WTC11 (cell line): ENCODE measurements at regions not wholly inside any gene's neighbourhood (a gene's known extent, or its start where the extent isn't known, plus 50 kb on each side); places are given as distances from the start of the nearest gene placed in this dataset.

Experiments
- ATAC-seq: fragments of 200-7000 bp; cut with Tn5 transposase; 2 replicates; pipeline ENCODE4 v1.10.0; 2021; ENCODE audit warnings: mild to moderate bottlenecking, moderate library complexity
- CTCF ChIA-PET: fragments of 300-600 bp; sonication (Branson Sonifier 250); formaldehyde crosslinking; loops from one replicate; lab custom pipeline; 2021; ENCODE audit warnings: antibody characterized with exemption; lab: Charles Lee
- POLR2A ChIA-PET: fragments of 350-600 bp; sonication (Branson Sonifier 250); formaldehyde crosslinking; loops from one replicate; lab custom pipeline; 2021; ENCODE audit warnings: antibody characterized with exemption; lab: Charles Lee
- DNase-seq: peaks from one replicate; pipeline ENCODE4 v3.0.0; 2021; ENCODE audit warnings: low spot score
- H3K27ac Mint-ChIP-seq: 2 replicates; pipeline ENCODE4 v1.8.0; 2021; ENCODE audit warnings: mixed read lengths
- H3K27me3 Mint-ChIP-seq: 2 replicates; pipeline ENCODE4 v1.8.0; 2021; ENCODE audit warnings: low read depth, mild to moderate bottlenecking, moderate library complexity, mixed read lengths
- H3K36me3 Mint-ChIP-seq: 2 replicates; pipeline ENCODE4 v1.8.0; 2021; ENCODE audit warnings: mixed read lengths
- H3K4me1 Mint-ChIP-seq: 2 replicates; pipeline ENCODE4 v1.8.0; 2022; ENCODE audit warnings: mixed read lengths
- H3K4me3 Mint-ChIP-seq: 2 replicates; pipeline ENCODE4 v1.8.0; 2021; ENCODE audit warnings: mild to moderate bottlenecking, moderate library complexity, mixed read lengths
- H3K9me3 Mint-ChIP-seq: 2 replicates; pipeline ENCODE4 v1.8.0; 2021; ENCODE audit warnings: mixed read lengths
- ESRRA ChIP-seq: sonication (generic); formaldehyde crosslinking; IDR thresholded peaks from 2 replicates; pipeline ENCODE4 v1.8.1; 2022; ENCODE audit warnings: mild to moderate bottlenecking, missing genetic modification reagents, borderline replicate concordance
- GTF2I ChIP-seq: fragments of 250-450 bp; sonication (Bioruptor Pico); conservative IDR thresholded peaks from 2 replicates; pipeline ENCODE4 v1.4.0; 2021; ENCODE audit warnings: mild to moderate bottlenecking
- NR3C1 ChIP-seq: sonication (generic); formaldehyde crosslinking; conservative IDR thresholded peaks from 2 replicates; pipeline ENCODE4 v1.8.1; 2023; ENCODE audit warnings: low read depth, mild to moderate bottlenecking, missing genetic modification reagents
- OVOL2 ChIP-seq: fragments of 250-450 bp; sonication (Bioruptor Pico); IDR thresholded peaks from 2 replicates; pipeline ENCODE4 v1.9.0; 2021; ENCODE audit warnings: mild to moderate bottlenecking, borderline replicate concordance
- SP1 ChIP-seq: sonication (generic); formaldehyde crosslinking; conservative IDR thresholded peaks from 2 replicates; pipeline ENCODE4 v1.8.1; 2022; ENCODE audit warnings: missing genetic modification reagents
- TEAD1 ChIP-seq: sonication (generic); formaldehyde crosslinking; IDR thresholded peaks from 2 replicates; pipeline ENCODE4 v1.8.0; 2022; ENCODE audit warnings: mild to moderate bottlenecking, missing genetic modification reagents
- TEAD4 ChIP-seq: sonication (generic); formaldehyde crosslinking; IDR thresholded peaks from 2 replicates; pipeline ENCODE4 v1.8.0; 2022; ENCODE audit warnings: mild to moderate bottlenecking, missing genetic modification reagents
- ZNF219 ChIP-seq: sonication (generic); formaldehyde crosslinking; IDR thresholded peaks from 2 replicates; pipeline ENCODE4 v1.8.0; 2023; ENCODE audit warnings: missing genetic modification reagents, mild to moderate bottlenecking, borderline replicate concordance
- ZNF263 ChIP-seq: sonication (generic); formaldehyde crosslinking; IDR thresholded peaks from 2 replicates; pipeline ENCODE4 v1.8.1; 2022; ENCODE audit warnings: low read depth, mild to moderate bottlenecking, moderate library complexity, missing genetic modification reagents
- TF ChIP-seq, protein P1 (sequence below): sonication (generic); formaldehyde crosslinking; IDR thresholded peaks from 2 replicates; pipeline ENCODE4 v1.8.1; 2023; ENCODE audit warnings: mild to moderate bottlenecking, moderate library complexity, missing genetic modification reagents
- TF ChIP-seq, protein P2 (sequence below): fragments of 250-450 bp; sonication (Bioruptor Pico); IDR thresholded peaks from 2 replicates; pipeline ENCODE4 v1.9.0; 2021; ENCODE audit warnings: mild to moderate bottlenecking
- TF ChIP-seq, protein P3 (sequence below): sonication (generic); formaldehyde crosslinking; IDR thresholded peaks from 2 replicates; pipeline ENCODE4 v1.8.1; 2023; ENCODE audit warnings: mild to moderate bottlenecking, missing genetic modification reagents
- TF ChIP-seq, protein P4 (sequence below): sonication (generic); formaldehyde crosslinking; IDR thresholded peaks from 2 replicates; pipeline ENCODE4 v1.8.1; 2022; ENCODE audit warnings: mild to moderate bottlenecking, missing genetic modification reagents, moderate library complexity, borderline replicate concordance
- TF ChIP-seq, protein P5 (sequence below): sonication (generic); formaldehyde crosslinking; conservative IDR thresholded peaks from 2 replicates; pipeline ENCODE4 v1.8.1; 2023; ENCODE audit warnings: mild to moderate bottlenecking, low read depth, missing genetic modification reagents, moderate library complexity
- TF ChIP-seq, protein P6 (sequence below): sonication (generic); formaldehyde crosslinking; IDR thresholded peaks from 2 replicates; pipeline ENCODE4 v1.8.0; 2022; ENCODE audit warnings: mild to moderate bottlenecking, missing genetic modification reagents
- TF ChIP-seq, protein P7 (sequence below): sonication (generic); formaldehyde crosslinking; IDR thresholded peaks from 2 replicates; pipeline ENCODE4 v1.8.1; 2022; ENCODE audit warnings: missing genetic modification reagents, borderline replicate concordance

DNA sequence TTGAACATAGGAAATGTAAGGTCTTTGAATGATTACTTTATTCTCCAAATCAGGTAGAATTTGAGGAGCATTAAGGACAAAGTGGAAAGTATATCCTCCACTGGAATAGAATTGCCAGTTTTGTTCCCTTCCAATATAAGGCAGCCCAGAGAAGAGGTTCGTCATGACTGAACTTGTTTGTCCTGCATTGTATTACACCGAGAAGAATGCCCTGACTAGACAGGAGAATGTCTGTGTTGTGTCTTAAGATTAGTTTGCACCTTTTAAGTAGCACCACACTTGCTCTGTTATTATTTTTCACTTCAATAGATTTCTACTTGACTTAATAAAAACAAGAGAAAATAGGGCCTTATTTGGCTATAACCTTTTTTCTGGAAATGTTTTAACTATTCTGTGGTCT, 586.2 kb upstream of the PTGER4 start:
- TF ChIP-seq ZNF263 (no peak), GTF2I (no peak), TEAD1 (CRISPR knock-in tag) (no peak), NR3C1 (no peak), OVOL2 (CRISPR knock-in tag) (no peak)
- TF ChIP-seq, protein P1, sequence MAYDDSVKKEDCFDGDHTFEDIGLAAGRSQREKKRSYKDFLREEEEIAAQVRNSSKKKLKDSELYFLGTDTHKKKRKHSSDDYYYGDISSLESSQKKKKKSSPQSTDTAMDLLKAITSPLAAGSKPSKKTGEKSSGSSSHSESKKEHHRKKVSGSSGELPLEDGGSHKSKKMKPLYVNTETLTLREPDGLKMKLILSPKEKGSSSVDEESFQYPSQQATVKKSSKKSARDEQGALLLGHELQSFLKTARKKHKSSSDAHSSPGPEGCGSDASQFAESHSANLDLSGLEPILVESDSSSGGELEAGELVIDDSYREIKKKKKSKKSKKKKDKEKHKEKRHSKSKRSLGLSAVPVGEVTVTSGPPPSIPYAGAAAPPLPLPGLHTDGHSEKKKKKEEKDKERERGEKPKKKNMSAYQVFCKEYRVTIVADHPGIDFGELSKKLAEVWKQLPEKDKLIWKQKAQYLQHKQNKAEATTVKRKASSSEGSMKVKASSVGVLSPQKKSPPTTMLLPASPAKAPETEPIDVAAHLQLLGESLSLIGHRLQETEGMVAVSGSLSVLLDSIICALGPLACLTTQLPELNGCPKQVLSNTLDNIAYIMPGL (CRISPR knock-in tag) = no peak
- TF ChIP-seq, protein P2, sequence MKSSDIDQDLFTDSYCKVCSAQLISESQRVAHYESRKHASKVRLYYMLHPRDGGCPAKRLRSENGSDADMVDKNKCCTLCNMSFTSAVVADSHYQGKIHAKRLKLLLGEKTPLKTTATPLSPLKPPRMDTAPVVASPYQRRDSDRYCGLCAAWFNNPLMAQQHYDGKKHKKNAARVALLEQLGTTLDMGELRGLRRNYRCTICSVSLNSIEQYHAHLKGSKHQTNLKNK (CRISPR knock-in tag) = no peak
- TF ChIP-seq, protein P3, sequence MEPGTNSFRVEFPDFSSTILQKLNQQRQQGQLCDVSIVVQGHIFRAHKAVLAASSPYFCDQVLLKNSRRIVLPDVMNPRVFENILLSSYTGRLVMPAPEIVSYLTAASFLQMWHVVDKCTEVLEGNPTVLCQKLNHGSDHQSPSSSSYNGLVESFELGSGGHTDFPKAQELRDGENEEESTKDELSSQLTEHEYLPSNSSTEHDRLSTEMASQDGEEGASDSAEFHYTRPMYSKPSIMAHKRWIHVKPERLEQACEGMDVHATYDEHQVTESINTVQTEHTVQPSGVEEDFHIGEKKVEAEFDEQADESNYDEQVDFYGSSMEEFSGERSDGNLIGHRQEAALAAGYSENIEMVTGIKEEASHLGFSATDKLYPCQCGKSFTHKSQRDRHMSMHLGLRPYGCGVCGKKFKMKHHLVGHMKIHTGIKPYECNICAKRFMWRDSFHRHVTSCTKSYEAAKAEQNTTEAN (CRISPR knock-in tag) = no peak
- TF ChIP-seq, protein P4, sequence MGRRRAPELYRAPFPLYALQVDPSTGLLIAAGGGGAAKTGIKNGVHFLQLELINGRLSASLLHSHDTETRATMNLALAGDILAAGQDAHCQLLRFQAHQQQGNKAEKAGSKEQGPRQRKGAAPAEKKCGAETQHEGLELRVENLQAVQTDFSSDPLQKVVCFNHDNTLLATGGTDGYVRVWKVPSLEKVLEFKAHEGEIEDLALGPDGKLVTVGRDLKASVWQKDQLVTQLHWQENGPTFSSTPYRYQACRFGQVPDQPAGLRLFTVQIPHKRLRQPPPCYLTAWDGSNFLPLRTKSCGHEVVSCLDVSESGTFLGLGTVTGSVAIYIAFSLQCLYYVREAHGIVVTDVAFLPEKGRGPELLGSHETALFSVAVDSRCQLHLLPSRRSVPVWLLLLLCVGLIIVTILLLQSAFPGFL (CRISPR knock-in tag) = no peak
- TF ChIP-seq, protein P5, sequence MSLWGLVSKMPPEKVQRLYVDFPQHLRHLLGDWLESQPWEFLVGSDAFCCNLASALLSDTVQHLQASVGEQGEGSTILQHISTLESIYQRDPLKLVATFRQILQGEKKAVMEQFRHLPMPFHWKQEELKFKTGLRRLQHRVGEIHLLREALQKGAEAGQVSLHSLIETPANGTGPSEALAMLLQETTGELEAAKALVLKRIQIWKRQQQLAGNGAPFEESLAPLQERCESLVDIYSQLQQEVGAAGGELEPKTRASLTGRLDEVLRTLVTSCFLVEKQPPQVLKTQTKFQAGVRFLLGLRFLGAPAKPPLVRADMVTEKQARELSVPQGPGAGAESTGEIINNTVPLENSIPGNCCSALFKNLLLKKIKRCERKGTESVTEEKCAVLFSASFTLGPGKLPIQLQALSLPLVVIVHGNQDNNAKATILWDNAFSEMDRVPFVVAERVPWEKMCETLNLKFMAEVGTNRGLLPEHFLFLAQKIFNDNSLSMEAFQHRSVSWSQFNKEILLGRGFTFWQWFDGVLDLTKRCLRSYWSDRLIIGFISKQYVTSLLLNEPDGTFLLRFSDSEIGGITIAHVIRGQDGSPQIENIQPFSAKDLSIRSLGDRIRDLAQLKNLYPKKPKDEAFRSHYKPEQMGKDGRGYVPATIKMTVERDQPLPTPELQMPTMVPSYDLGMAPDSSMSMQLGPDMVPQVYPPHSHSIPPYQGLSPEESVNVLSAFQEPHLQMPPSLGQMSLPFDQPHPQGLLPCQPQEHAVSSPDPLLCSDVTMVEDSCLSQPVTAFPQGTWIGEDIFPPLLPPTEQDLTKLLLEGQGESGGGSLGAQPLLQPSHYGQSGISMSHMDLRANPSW (CRISPR knock-in tag) = no peak
- CTCF ChIA-PET = no interaction called here
- DNase-seq (no peak), ATAC-seq (no peak)
- POLR2A ChIA-PET = no interaction called here
- H3K27me3 Mint-ChIP-seq = no peaks in the 10 kb centered on the region; the same call in 1 of the 2 replicates
- H3K36me3 Mint-ChIP-seq = peaks cover 54% of the 10 kb centered on the region
- H3K27ac Mint-ChIP-seq = no peak overlapping the region
- peaks cover 65% of the 10 kb centered on the region for H3K9me3 Mint-ChIP-seq
- H3K4me3 Mint-ChIP-seq = no peak overlapping the region
- 0 out of 2 replicates have a peak, but pooled peaks cover 2% of the 10 kb centered on the region for H3K4me1 Mint-ChIP-seq

DNA sequence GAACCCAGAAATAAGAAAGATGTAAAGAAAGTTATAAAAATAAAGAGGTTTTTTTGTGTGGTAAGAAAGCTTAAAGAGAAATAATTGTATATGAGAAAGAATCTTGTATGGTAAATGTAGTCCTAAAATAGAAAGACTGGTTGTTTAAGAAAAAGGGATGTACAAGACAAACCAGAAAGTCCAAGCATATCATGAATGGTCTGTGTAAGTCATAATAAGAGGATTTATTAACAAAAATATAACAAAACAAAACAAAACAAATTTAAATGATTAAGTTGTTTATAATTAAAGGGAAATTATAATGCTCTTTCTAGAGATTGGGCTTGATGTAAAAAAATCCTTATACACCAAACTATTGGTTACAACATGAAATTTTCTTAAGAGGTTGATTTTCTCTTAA, 590.4 kb upstream of the PTGER4 start:
- CTCF ChIA-PET = no interaction called here
- peaks cover 69% of the 10 kb centered on the region for H3K9me3 Mint-ChIP-seq
- TF ChIP-seq, protein P6, sequence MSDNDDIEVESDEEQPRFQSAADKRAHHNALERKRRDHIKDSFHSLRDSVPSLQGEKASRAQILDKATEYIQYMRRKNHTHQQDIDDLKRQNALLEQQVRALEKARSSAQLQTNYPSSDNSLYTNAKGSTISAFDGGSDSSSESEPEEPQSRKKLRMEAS = no peak
- TF ChIP-seq, all 79 proteins: peak for 0
- ATAC-seq (no peak), DNase-seq (no peak)
- H3K27ac Mint-ChIP-seq = no peak overlapping the region
- no peaks in the 10 kb centered on the region for H3K4me1 Mint-ChIP-seq
- H3K4me3 Mint-ChIP-seq = no peak overlapping the region
- POLR2A ChIA-PET = no interaction called here
- H3K36me3 Mint-ChIP-seq = peaks cover 68% of the 10 kb centered on the region
- no peaks in the 10 kb centered on the region; the same call in 1 of the 2 replicates for H3K27me3 Mint-ChIP-seq

DNA sequence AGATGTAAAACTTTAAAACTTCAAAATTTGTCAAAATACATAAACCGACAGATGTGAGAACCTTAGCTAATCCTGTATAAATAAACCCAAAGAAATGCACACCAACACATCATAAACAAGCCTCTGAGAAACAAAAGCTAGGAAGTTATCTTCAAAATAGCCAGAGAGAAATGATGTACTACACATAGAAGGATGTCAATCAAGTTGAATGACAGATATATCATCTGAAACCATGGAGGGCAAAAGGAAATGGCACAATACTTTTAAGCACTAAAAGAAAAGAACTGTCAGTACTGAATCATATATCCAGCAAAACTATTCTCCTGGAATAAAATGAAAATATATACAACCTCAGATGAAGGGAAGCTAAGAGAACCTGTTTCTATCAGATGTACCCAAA, 595.1 kb upstream of the PTGER4 start:
- DNase-seq (no peak), ATAC-seq (no peak)
- no peak overlapping the region for H3K4me3 Mint-ChIP-seq
- ChIA-PET CTCF (no interaction called here), POLR2A (no interaction called here)
- no peaks in the 10 kb centered on the region; the same call in 1 of the 2 replicates for H3K27me3 Mint-ChIP-seq
- peaks cover 40% of the 10 kb centered on the region for H3K36me3 Mint-ChIP-seq
- H3K4me1 Mint-ChIP-seq = peaks cover 2% of the 10 kb centered on the region; the same call in 1 of the 2 replicates
- peaks cover 67% of the 10 kb centered on the region for H3K9me3 Mint-ChIP-seq
- no peak overlapping the region for H3K27ac Mint-ChIP-seq
- TF ChIP-seq ZNF219 (CRISPR knock-in tag) (no peak), TEAD4 (CRISPR knock-in tag) (no peak), ESRRA (CRISPR knock-in tag) (no peak), ZNF263 (no peak), SP1 (CRISPR knock-in tag) (no peak)
- TF ChIP-seq, protein P7, sequence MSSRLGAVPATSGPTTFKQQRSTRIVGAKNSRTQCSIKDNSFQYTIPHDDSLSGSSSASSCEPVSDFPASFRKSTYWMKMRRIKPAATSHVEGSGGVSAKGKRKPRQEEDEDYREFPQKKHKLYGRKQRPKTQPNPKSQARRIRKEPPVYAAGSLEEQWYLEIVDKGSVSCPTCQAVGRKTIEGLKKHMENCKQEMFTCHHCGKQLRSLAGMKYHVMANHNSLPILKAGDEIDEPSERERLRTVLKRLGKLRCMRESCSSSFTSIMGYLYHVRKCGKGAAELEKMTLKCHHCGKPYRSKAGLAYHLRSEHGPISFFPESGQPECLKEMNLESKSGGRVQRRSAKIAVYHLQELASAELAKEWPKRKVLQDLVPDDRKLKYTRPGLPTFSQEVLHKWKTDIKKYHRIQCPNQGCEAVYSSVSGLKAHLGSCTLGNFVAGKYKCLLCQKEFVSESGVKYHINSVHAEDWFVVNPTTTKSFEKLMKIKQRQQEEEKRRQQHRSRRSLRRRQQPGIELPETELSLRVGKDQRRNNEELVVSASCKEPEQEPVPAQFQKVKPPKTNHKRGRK (CRISPR knock-in tag) = no peak
